ENCODE measurements at regions not wholly inside any gene's neighbourhood (a gene's known extent, or its start where the extent isn't known, plus 50 kb on each side); places are given as distances from the start of the nearest gene placed in this dataset.

DNA sequence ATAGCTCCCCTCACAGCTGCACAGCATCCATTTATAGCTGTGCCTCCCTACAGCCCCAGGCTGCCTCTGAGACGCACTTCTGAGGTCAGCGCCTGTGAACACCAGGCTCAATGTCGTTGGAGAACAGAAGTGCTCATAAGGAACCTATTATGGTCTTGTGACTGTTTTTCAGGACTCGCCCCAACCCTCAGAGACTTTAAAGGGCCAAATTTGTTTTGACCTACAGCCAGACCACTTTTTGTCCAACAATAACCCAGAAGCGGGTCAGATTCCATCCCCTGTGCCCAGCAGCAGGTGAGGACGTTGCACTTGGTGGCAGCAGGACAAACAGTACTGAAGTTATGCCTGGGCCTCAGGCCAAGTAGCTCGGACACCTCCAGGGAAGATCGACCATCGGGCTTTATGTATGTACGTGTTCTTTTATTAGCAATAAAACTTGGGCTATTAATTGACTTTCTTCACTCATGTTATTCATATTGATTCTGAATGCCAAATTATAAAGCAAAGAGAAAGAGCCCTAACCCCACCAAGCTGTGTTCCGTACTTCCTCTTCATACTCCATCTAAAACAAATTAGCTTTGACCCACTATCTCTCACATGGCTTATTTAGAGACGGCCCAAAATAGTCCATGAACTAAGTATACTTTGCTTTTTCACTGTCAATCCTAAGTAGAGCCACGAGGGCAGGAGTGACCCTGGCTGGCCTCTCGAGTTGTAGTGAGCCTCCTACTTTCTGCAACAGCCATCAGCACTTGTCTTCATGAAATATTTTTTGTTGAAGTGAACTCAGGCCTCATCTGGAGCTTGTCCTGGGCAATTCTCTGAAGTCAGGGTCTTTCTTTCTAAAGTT lies 92.3 kb upstream of the PAX6 start:
- no peak for DNase-seq (ENCODE audit: low read depth)
- no peak overlapping the region for H3K4me3 ChIP-seq (ENCODE audit: control insufficient read depth, low read depth, low read length)
- TF ChIP-seq, protein P1, sequence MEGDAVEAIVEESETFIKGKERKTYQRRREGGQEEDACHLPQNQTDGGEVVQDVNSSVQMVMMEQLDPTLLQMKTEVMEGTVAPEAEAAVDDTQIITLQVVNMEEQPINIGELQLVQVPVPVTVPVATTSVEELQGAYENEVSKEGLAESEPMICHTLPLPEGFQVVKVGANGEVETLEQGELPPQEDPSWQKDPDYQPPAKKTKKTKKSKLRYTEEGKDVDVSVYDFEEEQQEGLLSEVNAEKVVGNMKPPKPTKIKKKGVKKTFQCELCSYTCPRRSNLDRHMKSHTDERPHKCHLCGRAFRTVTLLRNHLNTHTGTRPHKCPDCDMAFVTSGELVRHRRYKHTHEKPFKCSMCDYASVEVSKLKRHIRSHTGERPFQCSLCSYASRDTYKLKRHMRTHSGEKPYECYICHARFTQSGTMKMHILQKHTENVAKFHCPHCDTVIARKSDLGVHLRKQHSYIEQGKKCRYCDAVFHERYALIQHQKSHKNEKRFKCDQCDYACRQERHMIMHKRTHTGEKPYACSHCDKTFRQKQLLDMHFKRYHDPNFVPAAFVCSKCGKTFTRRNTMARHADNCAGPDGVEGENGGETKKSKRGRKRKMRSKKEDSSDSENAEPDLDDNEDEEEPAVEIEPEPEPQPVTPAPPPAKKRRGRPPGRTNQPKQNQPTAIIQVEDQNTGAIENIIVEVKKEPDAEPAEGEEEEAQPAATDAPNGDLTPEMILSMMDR (IDR thresholded peaks at IDR 0.05; ENCODE audit: control insufficient read depth, insufficient read depth, low read depth, low read length, missing control alignments), result no peak

DNA sequence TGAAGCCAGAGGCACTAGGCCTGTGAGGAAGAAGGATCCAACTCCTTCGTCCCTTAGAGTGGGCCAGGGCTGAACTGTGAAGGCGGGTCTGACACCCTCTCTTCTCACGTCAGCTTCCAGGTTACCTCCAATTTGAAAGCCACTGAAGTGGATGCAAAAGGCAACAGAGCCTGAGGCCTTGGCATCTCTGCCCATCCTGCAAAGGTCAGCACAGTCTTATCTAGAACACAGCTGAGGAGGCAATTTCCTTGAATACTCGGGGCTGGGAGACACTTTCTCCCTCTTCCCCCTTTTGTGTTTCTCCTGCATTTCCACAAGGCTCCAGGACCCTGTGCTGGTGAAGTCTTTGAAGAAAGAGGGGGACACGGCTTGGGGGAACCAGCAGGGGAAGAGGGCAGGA lies 91.6 kb upstream of the PAX6 start:
- no peak for DNase-seq (ENCODE audit: low read depth)
- TF ChIP-seq, protein P1 (IDR thresholded peaks at IDR 0.05; ENCODE audit: control insufficient read depth, insufficient read depth, low read depth, low read length, missing control alignments), result no peak
- no peak overlapping the region for H3K4me3 ChIP-seq (ENCODE audit: control insufficient read depth, low read depth, low read length)

DNA sequence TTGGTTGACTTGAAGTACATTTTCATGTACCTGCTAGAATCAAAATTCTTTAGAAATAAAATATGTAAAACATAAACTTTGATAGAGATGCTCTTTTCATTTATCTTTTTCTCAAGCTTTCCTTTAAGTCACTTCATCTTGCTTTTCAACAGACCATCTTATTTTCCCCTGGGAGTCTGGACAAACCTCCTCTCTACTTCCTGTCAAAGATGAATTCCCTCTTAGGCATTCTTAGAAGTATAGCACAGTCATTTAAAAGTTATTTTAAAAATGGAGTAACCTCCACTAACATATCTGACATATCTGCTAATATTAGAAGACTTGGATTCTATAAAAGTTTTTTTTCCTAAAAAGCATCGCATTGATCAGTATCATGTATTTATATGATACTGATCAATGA lies 84.8 kb upstream of the PAX6 start:
- H3K4me3 ChIP-seq (ENCODE audit: control insufficient read depth, low read depth, low read length), result no peak overlapping the region
- DNase-seq (ENCODE audit: low read depth), result no peak
- TF ChIP-seq, protein P1 (IDR thresholded peaks at IDR 0.05; ENCODE audit: control insufficient read depth, insufficient read depth, low read depth, low read length, missing control alignments), result no peak

DNA sequence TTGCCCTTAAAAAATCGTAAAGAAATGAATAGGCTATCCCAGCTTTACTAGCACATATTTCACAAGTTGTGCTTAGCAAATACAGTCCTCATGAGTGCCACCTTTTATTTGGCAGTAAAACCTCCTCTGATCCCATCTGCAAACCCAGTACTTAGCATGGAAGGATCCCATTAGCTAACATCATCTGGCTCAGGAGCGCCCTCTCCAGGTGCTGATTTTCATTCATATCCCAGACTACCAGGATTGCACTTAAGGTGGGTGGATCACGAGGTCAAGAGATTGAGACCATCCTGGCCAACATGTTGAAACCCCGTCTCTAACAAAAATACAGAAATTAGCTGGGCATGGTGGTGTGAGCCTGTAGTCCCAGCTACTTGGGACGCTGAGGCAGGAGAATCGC lies 76.1 kb upstream of the PAX6 start:
- no peak for DNase-seq (ENCODE audit: low read depth)
- no peak overlapping the region for H3K4me3 ChIP-seq (ENCODE audit: control insufficient read depth, low read depth, low read length)
- TF ChIP-seq, protein P1 (IDR thresholded peaks at IDR 0.05; ENCODE audit: control insufficient read depth, insufficient read depth, low read depth, low read length, missing control alignments), result no peak

DNA sequence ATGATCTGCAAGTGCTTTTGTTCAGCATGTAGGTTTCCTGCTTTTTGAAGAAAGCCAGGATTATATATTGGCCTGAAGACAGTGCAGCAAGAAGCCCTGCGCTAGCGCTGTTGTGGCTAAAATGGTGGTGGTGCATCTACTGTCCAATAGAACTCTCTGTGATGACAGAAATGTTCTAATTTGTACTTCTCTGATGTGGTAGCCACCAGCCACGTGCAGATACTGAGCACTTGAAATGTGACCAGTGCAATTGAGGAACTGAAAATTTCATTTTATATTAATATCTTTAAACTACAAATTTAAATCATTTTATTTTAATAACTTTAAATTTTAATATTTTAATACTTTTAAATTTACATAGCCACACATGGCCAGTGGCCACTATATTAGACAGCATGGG lies 73.0 kb upstream of the PAX6 start:
- DNase-seq (ENCODE audit: low read depth), result no peak
- no peak overlapping the region for H3K4me3 ChIP-seq (ENCODE audit: control insufficient read depth, low read depth, low read length)
- TF ChIP-seq, protein P1 (IDR thresholded peaks at IDR 0.05; ENCODE audit: control insufficient read depth, insufficient read depth, low read depth, low read length, missing control alignments), result no peak

DNA sequence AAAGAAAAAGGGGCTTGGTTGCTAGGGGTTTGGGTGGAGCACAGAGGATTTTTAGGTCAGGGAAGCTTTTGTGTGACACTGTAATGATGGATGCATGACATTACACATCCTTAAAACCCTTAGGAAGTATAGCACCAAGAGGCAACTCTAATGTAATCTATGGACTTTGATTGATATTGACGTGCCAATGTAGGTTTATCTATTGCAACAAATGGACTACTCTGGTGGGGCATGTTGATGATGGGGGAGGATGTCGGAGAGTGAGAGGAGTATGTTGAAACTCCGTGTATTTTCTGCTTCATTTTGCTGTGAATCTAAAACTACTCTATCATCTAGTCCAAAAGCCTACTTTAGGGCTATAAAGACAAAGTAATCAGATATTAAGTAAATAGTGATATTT lies 72.3 kb upstream of the PAX6 start:
- TF ChIP-seq, protein P1 (IDR thresholded peaks at IDR 0.05; ENCODE audit: control insufficient read depth, insufficient read depth, low read depth, low read length, missing control alignments), result no peak

More for the DNA sequence above, 72.3 kb upstream of the PAX6 start:
- H3K4me3 ChIP-seq (ENCODE audit: control insufficient read depth, low read depth, low read length), result no peak overlapping the region
- DNase-seq (ENCODE audit: low read depth), result no peak

Measured in AG09309 (cell line).